Transverse colon (tissue), 4 donors: ENCODE measurements at regions not wholly inside any gene's neighbourhood (a gene's known extent, or its start where the extent isn't known, plus 50 kb on each side); places are given as distances from the start of the nearest gene placed in this dataset.

ENCODE experiments used
- DNase-seq: peaks from one replicate; pipeline ENCODE4 v3.0.0-alpha.2; 2019
- H3K27ac ChIP-seq, 4 donors: fragments of 200-600 bp; sonication (generic); 2 replicates each; pipeline ENCODE4 v1.5.1; 2016 to 2018; ENCODE audit warnings: inconsistent platforms in 4 of 4
- H3K27me3 ChIP-seq: fragments of 200-600 bp; sonication (generic); 2 replicates; pipeline ENCODE4 v1.5.1; 2017; ENCODE audit warnings: inconsistent platforms
- H3K36me3 ChIP-seq, 4 donors: fragments of 200-600 bp; sonication (generic); 2 replicates each; pipeline ENCODE4 v1.5.1; 2017 to 2019; ENCODE audit warnings: inconsistent platforms in 4 of 4
- H3K4me1 ChIP-seq, 4 donors: fragments of 200-600 bp; sonication (generic); 2 replicates each; pipeline ENCODE4 v1.5.1; 2017 to 2020; ENCODE audit warnings: inconsistent platforms in 4 of 4
- H3K4me3 ChIP-seq, 4 donors: fragments of 200-600 bp; sonication (generic); 1 replicate in 1 of 4; 2 replicates in 3 of 4; pipeline versions ENCODE4 v1.5.1 to v1.6.1; 2017 to 2019; ENCODE audit warnings: inconsistent platforms in 4 of 4
- H3K9me3 ChIP-seq, 2 donors: fragments of 200-600 bp; sonication (generic); 2 replicates each; pipeline ENCODE4 v1.5.1; 2017 to 2019; ENCODE audit warnings: inconsistent platforms in 2 of 2
- EP300 ChIP-seq: sonication (generic); formaldehyde crosslinking; IDR thresholded peaks from one replicate; pipeline ENCODE4 v1.6.1; 2017; ENCODE audit warnings: antibody characterized with exemption, low read depth
- POLR2A ChIP-seq: fragments of 450-650 bp; IDR thresholded peaks from one replicate; pipeline ENCODE4 v1.6.1; 2016; ENCODE audit warnings: antibody characterized with exemption, mild to moderate bottlenecking, moderate library complexity
- POLR2AphosphoS5 ChIP-seq, 3 donors: sonication (generic); formaldehyde crosslinking; IDR thresholded peaks; one replicate each; pipeline ENCODE4 v1.6.1; 2016; ENCODE audit warnings: antibody characterized with exemption in 3 of 3
- WGBS, 2 donors: methylation state at CpG; one replicate each; pipeline ENCODE4 v1.1.5; 2018; ENCODE audit warnings: low coverage in 1 of 2; 5-methylcytosine and 5-hydroxymethylcytosine counted together
- in situ Hi-C, 4 donors: fragments of 200-750 bp; cut with MboI; loops; one replicate each; pipeline versions ENCODE4 v1.15.0 to v1.15.1; 2017; ENCODE audit warnings: low sequenced_read_pairs in 3 of 4, low pct_ligation_motif_present in 1 of 4, low pct_unique_long_range_greater_than_20kb in 1 of 4
- intact Hi-C: fragments of 100-400 bp; cut with DNase I; formaldehyde crosslinking; loops from one replicate; pipeline ENCODE4 v1.15.1; 2023; ENCODE audit warnings: low total_unique reads
- TF ChIP-seq, protein P1 (sequence below), 5 experiments: fragments of 200-600 bp in 3 of 5; fragments of 450-650 bp in 2 of 5; sonication (generic) in 3 of 5; IDR thresholded peaks; 1 replicate in 2 of 5; 2 replicates in 3 of 5; pipeline ENCODE4 v1.5.1; 2016 to 2017; ENCODE audit warnings: antibody characterized with exemption in 5 of 5, inconsistent platforms in 3 of 5, mild to moderate bottlenecking in 2 of 5, moderate library complexity in 1 of 5

DNA sequence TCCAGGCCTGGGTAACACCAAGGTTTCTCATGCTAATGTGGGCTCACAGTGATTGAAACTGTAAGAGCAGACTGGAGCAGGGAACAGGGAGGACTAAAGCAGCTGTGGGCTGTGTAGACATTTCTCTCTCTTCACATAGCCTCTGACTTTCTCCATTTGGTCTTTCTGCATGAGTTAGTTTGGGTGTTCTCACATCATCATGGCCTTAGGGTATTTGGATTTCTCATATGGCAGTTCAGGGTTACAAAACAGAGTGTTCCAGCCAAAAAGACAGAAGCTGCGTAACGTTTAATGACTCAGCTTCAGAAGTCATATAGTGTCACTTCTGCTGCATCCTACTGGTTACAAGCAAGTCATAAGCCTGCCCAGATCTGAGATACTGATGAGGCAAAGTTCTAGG, 52.0 kb upstream of the OSBPL8 start:
- TF ChIP-seq EP300: no peak
- no peak for TF ChIP-seq POLR2AphosphoS5 (IDR thresholded peaks at IDR 0.05)
- TF ChIP-seq POLR2A: no peak
- TF ChIP-seq, protein P1, sequence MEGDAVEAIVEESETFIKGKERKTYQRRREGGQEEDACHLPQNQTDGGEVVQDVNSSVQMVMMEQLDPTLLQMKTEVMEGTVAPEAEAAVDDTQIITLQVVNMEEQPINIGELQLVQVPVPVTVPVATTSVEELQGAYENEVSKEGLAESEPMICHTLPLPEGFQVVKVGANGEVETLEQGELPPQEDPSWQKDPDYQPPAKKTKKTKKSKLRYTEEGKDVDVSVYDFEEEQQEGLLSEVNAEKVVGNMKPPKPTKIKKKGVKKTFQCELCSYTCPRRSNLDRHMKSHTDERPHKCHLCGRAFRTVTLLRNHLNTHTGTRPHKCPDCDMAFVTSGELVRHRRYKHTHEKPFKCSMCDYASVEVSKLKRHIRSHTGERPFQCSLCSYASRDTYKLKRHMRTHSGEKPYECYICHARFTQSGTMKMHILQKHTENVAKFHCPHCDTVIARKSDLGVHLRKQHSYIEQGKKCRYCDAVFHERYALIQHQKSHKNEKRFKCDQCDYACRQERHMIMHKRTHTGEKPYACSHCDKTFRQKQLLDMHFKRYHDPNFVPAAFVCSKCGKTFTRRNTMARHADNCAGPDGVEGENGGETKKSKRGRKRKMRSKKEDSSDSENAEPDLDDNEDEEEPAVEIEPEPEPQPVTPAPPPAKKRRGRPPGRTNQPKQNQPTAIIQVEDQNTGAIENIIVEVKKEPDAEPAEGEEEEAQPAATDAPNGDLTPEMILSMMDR (IDR thresholded peaks at IDR 0.05): no peak
- Histone ChIP-seq H3K27me3 (no peaks in the 10 kb centered on the region), H3K4me3 (no peak overlapping the region), H3K36me3 (no peaks in the 10 kb centered on the region), H3K4me1 (no peaks in the 10 kb centered on the region), H3K27ac (no peak overlapping the region), H3K9me3 (no peaks in the 10 kb centered on the region)
- intact Hi-C loops: no loop called here
- 62 to 75% methylated on average over 2 of the region's 2 CpGs for WGBS, 2 donors
- DNase-seq: no peak
- in situ Hi-C loops: loop anchor here (10.0 to 25.0 kb wide), 3 partner anchors 183 to 401 kb away; no protein-coding TSS in a partner anchor

DNA sequence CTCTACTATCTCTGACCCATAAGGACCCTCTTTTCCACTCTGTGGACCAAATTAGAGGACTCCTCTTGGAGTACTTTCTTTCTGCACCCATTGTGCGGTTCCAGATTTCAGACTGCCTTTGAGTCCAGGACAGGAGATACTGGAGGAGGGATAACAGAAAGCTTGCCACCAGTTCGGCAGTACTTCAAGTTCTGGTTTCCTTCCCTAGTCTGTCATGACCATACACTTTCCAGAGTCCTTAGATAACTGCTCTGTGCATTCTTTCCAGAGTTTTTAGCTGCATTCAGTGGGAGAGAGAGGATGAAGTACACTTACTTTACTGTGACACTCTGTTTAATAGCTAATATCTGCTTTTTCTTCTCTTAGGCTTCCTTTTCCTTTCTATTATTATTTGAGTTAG, 54.8 kb upstream of the OSBPL8 start:
- H3K9me3 ChIP-seq: no peaks in the 10 kb centered on the region
- DNase-seq: no peak
- 75 to 84% methylated on average over 2 of the region's 2 CpGs for WGBS, 2 donors
- H3K4me1 ChIP-seq: no peaks in the 10 kb centered on the region
- TF ChIP-seq POLR2A (no peak), EP300 (no peak), POLR2AphosphoS5 (IDR thresholded peaks at IDR 0.05) (no peak)
- TF ChIP-seq, protein P1 (IDR thresholded peaks at IDR 0.05): no peak
- in situ Hi-C loops: loop anchor here (10.0 to 25.0 kb wide), 3 partner anchors 180 to 398 kb away; no protein-coding TSS in a partner anchor
- no peaks in the 10 kb centered on the region for H3K27me3 ChIP-seq
- H3K4me3 ChIP-seq: no peak overlapping the region
- H3K36me3 ChIP-seq: no peaks in the 10 kb centered on the region
- H3K27ac ChIP-seq: peak overlapping the region in 2 of 4 donors; percentile 10 to 31
- intact Hi-C loops: no loop called here

DNA sequence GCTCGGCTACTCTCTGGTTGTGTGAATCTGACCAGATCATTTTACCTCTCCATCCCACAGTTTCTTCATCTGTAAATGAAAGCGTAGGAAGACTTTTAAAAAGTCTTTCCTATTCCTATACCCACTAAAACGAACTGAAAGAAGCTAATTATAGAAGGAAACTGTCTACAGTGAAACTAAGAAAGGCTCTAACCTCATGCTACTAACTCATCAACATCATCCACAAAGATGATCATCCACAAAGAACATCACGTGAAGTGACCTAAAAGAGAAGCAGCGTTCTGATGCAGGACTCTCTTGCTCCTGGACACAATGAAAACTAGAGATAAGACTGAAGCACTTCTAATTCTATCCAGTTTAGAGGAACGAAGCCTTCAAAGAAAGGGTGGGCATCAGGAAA, 58.5 kb upstream of the OSBPL8 start:
- Histone ChIP-seq H3K36me3 (no peaks in the 10 kb centered on the region), H3K4me3 (no peak overlapping the region), H3K9me3 (no peaks in the 10 kb centered on the region), H3K27ac (no peak overlapping the region), H3K27me3 (no peaks in the 10 kb centered on the region), H3K4me1 (peaks cover 0 to 13% (median 3%) of the 10 kb centered on the region in 4 donors)
- intact Hi-C loops: no loop called here
- in situ Hi-C loops: loop anchor here (5.0 to 25.0 kb wide), 5 partner anchors 169 to 394 kb away; no protein-coding TSS in a partner anchor
- no peak for TF ChIP-seq EP300
- TF ChIP-seq, protein P1 (IDR thresholded peaks at IDR 0.05): no peak
- no peak for TF ChIP-seq POLR2AphosphoS5 (IDR thresholded peaks at IDR 0.05)
- TF ChIP-seq POLR2A: no peak
- 82 to 84% methylated on average over 6 of the region's 6 CpGs for WGBS, 2 donors
- no peak for DNase-seq

DNA sequence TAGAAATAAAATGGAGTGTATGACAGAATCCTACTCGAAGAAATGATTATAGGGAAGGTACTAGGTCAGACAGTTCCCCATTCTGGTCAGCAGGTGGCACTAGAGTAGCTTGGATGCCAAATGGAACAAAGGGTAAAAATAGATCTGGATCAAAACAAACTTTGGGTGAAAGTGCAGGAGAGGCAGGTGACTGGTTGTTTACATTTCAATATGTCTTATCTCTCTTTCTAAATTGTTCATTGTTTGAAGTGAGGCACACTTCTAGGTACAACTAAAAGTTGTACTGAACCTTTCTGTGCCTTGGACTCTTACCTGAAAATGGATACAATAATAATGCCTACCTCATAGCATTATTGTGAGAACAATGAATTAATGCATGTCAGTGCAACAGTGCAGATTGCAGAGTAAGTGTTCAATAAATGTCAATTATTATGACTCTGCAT, 62.0 kb upstream of the OSBPL8 start:
- Histone ChIP-seq H3K4me1 (peaks cover 0 to 25% (median 7%) of the 10 kb centered on the region in 4 donors), H3K36me3 (no peaks in the 10 kb centered on the region), H3K27me3 (no peaks in the 10 kb centered on the region), H3K9me3 (no peaks in the 10 kb centered on the region), H3K27ac (no peak overlapping the region), H3K4me3 (no peak overlapping the region)
- peak; percentile 82 for DNase-seq
- peak in 2 of 3 donors; percentile 54 to 78 for TF ChIP-seq POLR2AphosphoS5 (IDR thresholded peaks at IDR 0.05)
- no peak for TF ChIP-seq EP300
- TF ChIP-seq, protein P1 (IDR thresholded peaks at IDR 0.05): peak; percentile 93 to 98 (median 97)
- TF ChIP-seq POLR2A: no peak
- in situ Hi-C loops (loop anchor here in 3 of 4 donors (10.0 to 25.0 kb wide), 3 partner anchors 173 to 391 kb away; no protein-coding TSS in a partner anchor), intact Hi-C loops (loop anchor here (2.0 kb wide), 2 partner anchors 169 to 389 kb away; no protein-coding TSS in a partner anchor)
- 0 to 4% methylated on average over 1 of the region's 1 CpG for WGBS, 2 donors
